ENCODE measurements at regions not wholly inside any gene's neighbourhood (a gene's known extent, or its start where the extent isn't known, plus 50 kb on each side); places are given as distances from the start of the nearest gene placed in this dataset.

DNA sequence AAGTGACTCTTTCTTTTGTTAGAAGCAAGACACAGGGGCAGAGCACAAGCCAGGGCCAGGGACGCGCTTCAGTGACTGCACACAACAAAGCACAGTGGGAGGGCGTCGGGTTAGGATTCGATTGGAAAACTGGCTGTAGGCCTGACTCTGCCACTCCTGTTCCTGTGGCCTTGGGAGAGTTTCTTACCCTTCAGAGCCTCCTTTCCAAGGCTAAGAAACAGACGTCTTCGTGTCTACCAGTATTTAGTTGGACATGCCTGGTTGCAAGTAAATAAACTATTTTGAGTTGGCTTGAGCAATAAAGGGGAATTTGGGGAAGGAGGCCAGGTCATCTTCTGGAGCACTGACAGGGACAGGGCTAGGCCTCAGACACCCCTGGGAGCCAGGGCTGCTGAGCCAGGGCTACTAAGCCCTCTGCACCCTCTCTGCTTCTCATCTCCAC, 549.1 kb downstream of the INSC start:
- no TSS peak for BruUV-seq (replicated peaks)
- ChIA-PET CTCF (no interaction called here), POLR2A (ENCODE audit: unreplicated experiment) (no interaction called here)
- Histone ChIP-seq H3K27me3 (ENCODE audit: low read length) (no peaks in the 10 kb centered on the region), H3K9ac (ENCODE audit: low read length) (no peak overlapping the region), H3K36me3 (ENCODE audit: low read depth, low read length) (no peaks in the 10 kb centered on the region), H4K20me1 (ENCODE audit: low read length) (no peaks in the 10 kb centered on the region), H3K9me3 (ENCODE audit: low read length) (no peaks in the 10 kb centered on the region), H3K4me3 (ENCODE audit: low read length) (no peak overlapping the region), H3K4me1 (ENCODE audit: insufficient read depth, low read length) (no peaks in the 10 kb centered on the region), H3F3A (ENCODE audit: low read length, unreplicated experiment) (no peaks in the 10 kb centered on the region), H3K4me2 (ENCODE audit: low read length) (no peak overlapping the region), H3K79me2 (ENCODE audit: low read length) (no peaks in the 10 kb centered on the region), H3K9me2 (replicated peaks; ENCODE audit: low read length) (no peaks in the 10 kb centered on the region), H2AFZ (ENCODE audit: low read length) (no peak overlapping the region), H3K27ac (ENCODE audit: low read length) (no peak overlapping the region)
- no peak for ATAC-seq
- TF ChIP-seq, protein P1, sequence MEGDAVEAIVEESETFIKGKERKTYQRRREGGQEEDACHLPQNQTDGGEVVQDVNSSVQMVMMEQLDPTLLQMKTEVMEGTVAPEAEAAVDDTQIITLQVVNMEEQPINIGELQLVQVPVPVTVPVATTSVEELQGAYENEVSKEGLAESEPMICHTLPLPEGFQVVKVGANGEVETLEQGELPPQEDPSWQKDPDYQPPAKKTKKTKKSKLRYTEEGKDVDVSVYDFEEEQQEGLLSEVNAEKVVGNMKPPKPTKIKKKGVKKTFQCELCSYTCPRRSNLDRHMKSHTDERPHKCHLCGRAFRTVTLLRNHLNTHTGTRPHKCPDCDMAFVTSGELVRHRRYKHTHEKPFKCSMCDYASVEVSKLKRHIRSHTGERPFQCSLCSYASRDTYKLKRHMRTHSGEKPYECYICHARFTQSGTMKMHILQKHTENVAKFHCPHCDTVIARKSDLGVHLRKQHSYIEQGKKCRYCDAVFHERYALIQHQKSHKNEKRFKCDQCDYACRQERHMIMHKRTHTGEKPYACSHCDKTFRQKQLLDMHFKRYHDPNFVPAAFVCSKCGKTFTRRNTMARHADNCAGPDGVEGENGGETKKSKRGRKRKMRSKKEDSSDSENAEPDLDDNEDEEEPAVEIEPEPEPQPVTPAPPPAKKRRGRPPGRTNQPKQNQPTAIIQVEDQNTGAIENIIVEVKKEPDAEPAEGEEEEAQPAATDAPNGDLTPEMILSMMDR (conservative IDR thresholded peaks at IDR 0.05; ENCODE audit: low read depth, low read length), result no peak
- TF ChIP-seq EZH2 (IDR thresholded peaks at IDR 0.05; ENCODE audit: low read length, unreplicated experiment) (no peak), EZH2phosphoT487 (IDR thresholded peaks at IDR 0.05; ENCODE audit: borderline replicate concordance, low read length) (no peak)
- intact Hi-C loops (cut with micrococcal nuclease), result no loop called here
- no peak for DNase-seq

DNA sequence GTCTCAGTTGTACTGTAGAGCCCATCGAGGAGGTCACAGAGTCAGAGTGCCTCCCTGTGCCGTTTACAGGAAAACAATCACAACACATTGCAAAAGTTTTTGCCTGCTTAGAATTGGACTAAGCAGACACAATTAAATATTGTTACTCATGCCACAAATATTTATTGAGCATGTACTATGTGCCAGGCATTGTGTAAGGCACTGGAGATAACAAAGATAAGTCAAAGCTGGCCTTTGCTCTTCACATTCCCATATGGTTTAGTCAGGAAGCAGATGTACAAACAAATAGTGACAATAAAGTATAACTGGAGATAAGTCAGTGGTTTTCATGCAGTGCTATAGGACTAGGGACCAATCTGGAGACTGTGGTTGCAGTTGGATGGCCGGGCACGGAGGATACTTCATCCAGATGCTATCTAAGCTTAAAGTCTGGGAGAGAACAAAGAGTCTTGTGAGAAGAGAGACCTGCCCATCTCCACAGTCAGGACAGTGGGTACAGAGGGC, 550.7 kb downstream of the INSC start:
- CTCF ChIA-PET, result no interaction called here
- Histone ChIP-seq H3K79me2 (ENCODE audit: low read length) (no peaks in the 10 kb centered on the region), H3F3A (ENCODE audit: low read length, unreplicated experiment) (no peaks in the 10 kb centered on the region), H3K9me2 (replicated peaks; ENCODE audit: low read length) (no peaks in the 10 kb centered on the region), H4K20me1 (ENCODE audit: low read length) (no peaks in the 10 kb centered on the region), H3K36me3 (ENCODE audit: low read depth, low read length) (no peaks in the 10 kb centered on the region), H3K9ac (ENCODE audit: low read length) (no peak overlapping the region), H3K4me2 (ENCODE audit: low read length) (no peak overlapping the region), H2AFZ (ENCODE audit: low read length) (no peak overlapping the region), H3K27me3 (ENCODE audit: low read length) (no peaks in the 10 kb centered on the region), H3K27ac (ENCODE audit: low read length) (no peak overlapping the region), H3K4me1 (ENCODE audit: insufficient read depth, low read length) (no peaks in the 10 kb centered on the region), H3K4me3 (ENCODE audit: low read length) (no peak overlapping the region), H3K9me3 (ENCODE audit: low read length) (no peaks in the 10 kb centered on the region)
- ATAC-seq (no peak), DNase-seq (peak; percentile 49)
- POLR2A ChIA-PET (ENCODE audit: unreplicated experiment), result no interaction called here
- BruUV-seq (replicated peaks), result no TSS peak
- TF ChIP-seq, protein P1 (conservative IDR thresholded peaks at IDR 0.05; ENCODE audit: low read depth, low read length), result no peak
- no peak for TF ChIP-seq EZH2 (IDR thresholded peaks at IDR 0.05; ENCODE audit: low read length, unreplicated experiment)
- TF ChIP-seq EZH2phosphoT487 (IDR thresholded peaks at IDR 0.05; ENCODE audit: borderline replicate concordance, low read length), result no peak
- intact Hi-C loops (cut with micrococcal nuclease), result no loop called here

GRCh38 chr11:15667127-15667725, 552.5 kb downstream of the INSC start:
- Histone ChIP-seq H3K4me2 (ENCODE audit: low read length) (no peak overlapping the region), H3K9ac (ENCODE audit: low read length) (no peak overlapping the region), H3F3A (ENCODE audit: low read length, unreplicated experiment) (no peaks in the 10 kb centered on the region), H3K79me2 (ENCODE audit: low read length) (no peaks in the 10 kb centered on the region), H4K20me1 (ENCODE audit: low read length) (no peaks in the 10 kb centered on the region), H2AFZ (ENCODE audit: low read length) (no peak overlapping the region), H3K27ac (ENCODE audit: low read length) (no peak overlapping the region), H3K4me3 (ENCODE audit: low read length) (no peak overlapping the region), H3K36me3 (ENCODE audit: low read depth, low read length) (no peaks in the 10 kb centered on the region), H3K27me3 (ENCODE audit: low read length) (no peaks in the 10 kb centered on the region), H3K9me2 (replicated peaks; ENCODE audit: low read length) (no peaks in the 10 kb centered on the region), H3K9me3 (ENCODE audit: low read length) (no peaks in the 10 kb centered on the region), H3K4me1 (ENCODE audit: insufficient read depth, low read length) (no peaks in the 10 kb centered on the region)
- no peak for ATAC-seq
- CTCF ChIA-PET, result no interaction called here
- POLR2A ChIA-PET (ENCODE audit: unreplicated experiment), result no interaction called here
- TF ChIP-seq, protein P1 (conservative IDR thresholded peaks at IDR 0.05; ENCODE audit: low read depth, low read length), result no peak
- TF ChIP-seq EZH2phosphoT487 (IDR thresholded peaks at IDR 0.05; ENCODE audit: borderline replicate concordance, low read length), result no peak
- TF ChIP-seq EZH2 (IDR thresholded peaks at IDR 0.05; ENCODE audit: low read length, unreplicated experiment), result no peak
- DNase-seq, result peak; percentile 4
- BruUV-seq (replicated peaks), result no TSS peak
- intact Hi-C loops (cut with micrococcal nuclease), result no loop called here
